ENCODE measurements at regions not wholly inside any gene's neighbourhood (a gene's known extent, or its start where the extent isn't known, plus 50 kb on each side); places are given as distances from the start of the nearest gene placed in this dataset.

- Histone ChIP-seq H3K36me3 (no peaks in the 10 kb centered on the region), H3K4me3 (ENCODE audit: low read depth, low read length) (no peak overlapping the region), H3K4me1 (no peaks in the 10 kb centered on the region), H3K27me3 (no peaks in the 10 kb centered on the region), H3K9me3 (no peaks in the 10 kb centered on the region)
- no peak for TF ChIP-seq CTCF (IDR thresholded peaks at IDR 0.05; ENCODE audit: low read depth, low read length)
- DNase-seq, result no peak
Measured at GRCh38 chr14:43056106-43056505, 1449.4 kb downstream of the LRFN5 start.

- H3K4me1 ChIP-seq, result no peaks in the 10 kb centered on the region
- no peaks in the 10 kb centered on the region for H3K36me3 ChIP-seq
- H3K27me3 ChIP-seq, result no peaks in the 10 kb centered on the region
- no peak for DNase-seq
- TF ChIP-seq CTCF (IDR thresholded peaks at IDR 0.05; ENCODE audit: low read depth, low read length), result no peak
- H3K4me3 ChIP-seq (ENCODE audit: low read depth, low read length), result no peak overlapping the region
- no peaks in the 10 kb centered on the region for H3K9me3 ChIP-seq
Measured at GRCh38 chr14:43052897-43053296, 1446.2 kb downstream of the LRFN5 start.

- H3K4me1 ChIP-seq, result no peaks in the 10 kb centered on the region
- DNase-seq, result no peak
- no peaks in the 10 kb centered on the region for H3K9me3 ChIP-seq
- H3K36me3 ChIP-seq, result no peaks in the 10 kb centered on the region
- TF ChIP-seq CTCF (IDR thresholded peaks at IDR 0.05; ENCODE audit: low read depth, low read length), result no peak
- no peak overlapping the region for H3K4me3 ChIP-seq (ENCODE audit: low read depth, low read length)
- H3K27me3 ChIP-seq, result no peaks in the 10 kb centered on the region
Measured at GRCh38 chr14:43043850-43044249, 1437.2 kb downstream of the LRFN5 start.

GRCh38 chr14:43042408-43042807, 1435.7 kb downstream of the LRFN5 start:
- Histone ChIP-seq H3K36me3 (no peaks in the 10 kb centered on the region), H3K4me3 (ENCODE audit: low read depth, low read length) (no peak overlapping the region), H3K9me3 (no peaks in the 10 kb centered on the region), H3K4me1 (no peaks in the 10 kb centered on the region), H3K27me3 (no peaks in the 10 kb centered on the region)
- no peak for DNase-seq
- TF ChIP-seq CTCF (IDR thresholded peaks at IDR 0.05; ENCODE audit: low read depth, low read length), result no peak

- H3K9me3 ChIP-seq, result no peaks in the 10 kb centered on the region
- TF ChIP-seq CTCF (IDR thresholded peaks at IDR 0.05; ENCODE audit: low read depth, low read length), result no peak
- no peaks in the 10 kb centered on the region for H3K27me3 ChIP-seq
- no peaks in the 10 kb centered on the region for H3K4me1 ChIP-seq
- no peak for DNase-seq
- no peak overlapping the region for H3K4me3 ChIP-seq (ENCODE audit: low read depth, low read length)
- H3K36me3 ChIP-seq, result no peaks in the 10 kb centered on the region
Measured at GRCh38 chr14:43041976-43042375, 1435.3 kb downstream of the LRFN5 start.

- H3K4me3 ChIP-seq (ENCODE audit: low read depth, low read length), result no peak overlapping the region
- H3K9me3 ChIP-seq, result no peaks in the 10 kb centered on the region
- H3K4me1 ChIP-seq, result no peaks in the 10 kb centered on the region
- no peak for DNase-seq
- H3K36me3 ChIP-seq, result no peaks in the 10 kb centered on the region
- no peaks in the 10 kb centered on the region for H3K27me3 ChIP-seq
- TF ChIP-seq CTCF (IDR thresholded peaks at IDR 0.05; ENCODE audit: low read depth, low read length), result no peak
Measured at GRCh38 chr14:43041207-43041606, 1434.5 kb downstream of the LRFN5 start.

Measured in BE2C (cell line).